ENCODE measurements at regions not wholly inside any gene's neighbourhood (a gene's known extent, or its start where the extent isn't known, plus 50 kb on each side); places are given as distances from the start of the nearest gene placed in this dataset.

- no peak for TF ChIP-seq CTCF (IDR thresholded peaks at IDR 0.05; ENCODE audit: low read depth, low read length)
- no peak for TF ChIP-seq POLR2A (IDR thresholded peaks at IDR 0.05; ENCODE audit: extremely low read depth, insufficient read length)
These were observed 155.4 kb downstream of the CRYBB2 start for GRCh38 chr22:25374869-25375268.
